Skin epidermis (tissue), 12 donors: ENCODE measurements at regions not wholly inside any gene's neighbourhood (a gene's known extent, or its start where the extent isn't known, plus 50 kb on each side); places are given as distances from the start of the nearest gene placed in this dataset.

ENCODE experiments used
- H3K27ac ChIP-seq, 21 experiments: fragments of 200-600 bp; sonication (generic) in 11 of 21; one replicate each; pipeline ENCODE4 v1.5.0; 2020; ENCODE audit warnings: mild to moderate bottlenecking in 3 of 21, inconsistent platforms in 2 of 21, moderate library complexity in 2 of 21
- H3K4me3 ChIP-seq, 7 experiments: fragments of 200-600 bp; sonication (generic) in 2 of 7; one replicate each; pipeline ENCODE4 v1.5.0; 2020; ENCODE audit warnings: inconsistent platforms in 2 of 7, mild to moderate bottlenecking in 2 of 7, moderate library complexity in 1 of 7

GRCh38 chr15:70557521-70558258 lies 205.7 kb downstream of the UACA start:
- Histone ChIP-seq H3K4me3 (no peak overlapping the region), H3K27ac (no peak overlapping the region)

- Histone ChIP-seq H3K27ac (no peak overlapping the region), H3K4me3 (no peak overlapping the region)
These were observed 206.6 kb downstream of the UACA start for GRCh38 chr15:70556779-70557178.

GRCh38 chr15:70556151-70556741 lies 207.1 kb downstream of the UACA start:
- Histone ChIP-seq H3K4me3 (no peak overlapping the region), H3K27ac (no peak overlapping the region)

- no peak overlapping the region for H3K4me3 ChIP-seq
These were observed 207.6 kb downstream of the UACA start for GRCh38 chr15:70555713-70556112.

GRCh38 chr15:70547846-70548487 lies 215.4 kb downstream of the UACA start:
- H3K27ac ChIP-seq = no peak overlapping the region
- no peak overlapping the region for H3K4me3 ChIP-seq

More at GRCh38 chr15:70555713-70556112, 207.6 kb downstream of the UACA start:
- H3K27ac ChIP-seq = no peak overlapping the region

GRCh38 chr15:70545526-70545925 lies 217.8 kb downstream of the UACA start:
- no peak overlapping the region for H3K4me3 ChIP-seq
- H3K27ac ChIP-seq = no peak overlapping the region

- Histone ChIP-seq H3K4me3 (no peak overlapping the region), H3K27ac (no peak overlapping the region)
These were observed 221.8 kb downstream of the UACA start for GRCh38 chr15:70541511-70541910.

GRCh38 chr15:70539912-70540530 lies 223.3 kb downstream of the UACA start:
- H3K27ac ChIP-seq = no peak overlapping the region
- no peak overlapping the region for H3K4me3 ChIP-seq

GRCh38 chr15:70539409-70539808 lies 223.9 kb downstream of the UACA start:
- Histone ChIP-seq H3K27ac (no peak overlapping the region), H3K4me3 (no peak overlapping the region)

GRCh38 chr15:70538278-70538677 lies 225.1 kb downstream of the UACA start:
- Histone ChIP-seq H3K27ac (no peak overlapping the region), H3K4me3 (no peak overlapping the region)

GRCh38 chr15:70535955-70536338 lies 227.4 kb downstream of the UACA start:
- Histone ChIP-seq H3K27ac (peak overlapping the region in 3 of 21 experiments; percentile 36 to 64 (median 49)), H3K4me3 (no peak overlapping the region)

- H3K4me3 ChIP-seq = peak overlapping the region in 1 of 7 experiments; percentile 3
- peak overlapping the region in 3 of 21 experiments; percentile 36 to 64 (median 49) for H3K27ac ChIP-seq
These were observed 228.0 kb downstream of the UACA start for GRCh38 chr15:70535071-70535954.

- no peak overlapping the region for H3K4me3 ChIP-seq
- H3K27ac ChIP-seq = no peak overlapping the region
These were observed 229.2 kb downstream of the UACA start for GRCh38 chr15:70533931-70534742.

GRCh38 chr15:70532531-70533186 lies 230.7 kb downstream of the UACA start:
- Histone ChIP-seq H3K27ac (no peak overlapping the region), H3K4me3 (no peak overlapping the region)

- no peak overlapping the region for H3K4me3 ChIP-seq
- H3K27ac ChIP-seq = no peak overlapping the region
These were observed 231.8 kb downstream of the UACA start for GRCh38 chr15:70531576-70531975.

GRCh38 chr15:70530906-70531305 lies 232.5 kb downstream of the UACA start:
- Histone ChIP-seq H3K4me3 (no peak overlapping the region), H3K27ac (no peak overlapping the region)

- Histone ChIP-seq H3K4me3 (no peak overlapping the region), H3K27ac (no peak overlapping the region)
These were observed 232.9 kb downstream of the UACA start for GRCh38 chr15:70530503-70530902.

GRCh38 chr15:70530017-70530499 lies 233.3 kb downstream of the UACA start:
- H3K27ac ChIP-seq = no peak overlapping the region
- H3K4me3 ChIP-seq = no peak overlapping the region
